ACC112 (cell line): ENCODE measurements at regions not wholly inside any gene's neighbourhood (a gene's known extent, or its start where the extent isn't known, plus 50 kb on each side); places are given as distances from the start of the nearest gene placed in this dataset.

ENCODE experiments used
- H2AFZ ChIP-seq: fragments of 200-600 bp; sonication (generic); one replicate; pipeline ENCODE4 v1.6.0; 2017; ENCODE audit warnings: antibody characterized with exemption, low read length; ENCODE audit not compliant: unreplicated experiment
- H3K27ac ChIP-seq: fragments of 200-600 bp; sonication (generic); 2 replicates; pipeline ENCODE4 v1.5.1; 2014; ENCODE audit warnings: low read depth, mild to moderate bottlenecking, antibody characterized with exemption, low read length, moderate library complexity
- H3K27me3 ChIP-seq: fragments of 200-600 bp; sonication (generic); 2 replicates; pipeline ENCODE4 v1.6.1; 2014; ENCODE audit warnings: mild to moderate bottlenecking, antibody characterized with exemption, low read length, moderate library complexity, mixed read lengths; ENCODE audit not compliant: insufficient read depth
- H3K36me3 ChIP-seq: fragments of 200-600 bp; sonication (generic); 2 replicates; pipeline ENCODE4 v1.6.1; 2016; ENCODE audit warnings: mild to moderate bottlenecking, antibody characterized with exemption, low read length, moderate library complexity, mixed read lengths; ENCODE audit not compliant: insufficient read depth
- H3K4me1 ChIP-seq: fragments of 200-600 bp; sonication (generic); one replicate; pipeline ENCODE4 v1.6.1; 2016; ENCODE audit warnings: low read length, mixed read lengths; ENCODE audit not compliant: insufficient read depth, unreplicated experiment, control insufficient read depth
- H3K4me3 ChIP-seq: fragments of 200-600 bp; sonication (generic); 2 replicates; pipeline ENCODE4 v1.5.1; 2014; ENCODE audit warnings: mild to moderate bottlenecking, low read depth, low read length
- H3K79me2 ChIP-seq: fragments of 200-600 bp; sonication (generic); one replicate; pipeline ENCODE4 v1.6.0; 2016; ENCODE audit warnings: low read length; ENCODE audit not compliant: control insufficient read depth, unreplicated experiment, insufficient read depth

GRCh38 chr4:99714179-99714578 is 56.6 kb upstream of the C4orf54 start:
- H3K27ac ChIP-seq = no peak overlapping the region
- no peak overlapping the region for H3K4me3 ChIP-seq
- H3K27me3 ChIP-seq = peaks cover 66% of the 10 kb centered on the region
- H3K79me2 ChIP-seq = no peaks in the 10 kb centered on the region
- H3K36me3 ChIP-seq = no peaks in the 10 kb centered on the region
- no peaks in the 10 kb centered on the region for H3K4me1 ChIP-seq
- no peak overlapping the region for H2AFZ ChIP-seq

- Histone ChIP-seq H3K4me1 (no peaks in the 10 kb centered on the region), H3K36me3 (no peaks in the 10 kb centered on the region), H2AFZ (no peak overlapping the region), H3K79me2 (no peaks in the 10 kb centered on the region), H3K27ac (no peak overlapping the region), H3K27me3 (peaks cover 70% of the 10 kb centered on the region), H3K4me3 (no peak overlapping the region)
Measured at GRCh38 chr4:99712530-99712929, 54.9 kb upstream of the C4orf54 start.

- Histone ChIP-seq H3K27ac (no peak overlapping the region), H3K79me2 (no peaks in the 10 kb centered on the region), H2AFZ (no peak overlapping the region), H3K36me3 (no peaks in the 10 kb centered on the region), H3K4me3 (no peak overlapping the region), H3K27me3 (peaks cover 69% of the 10 kb centered on the region), H3K4me1 (no peaks in the 10 kb centered on the region)
Measured at GRCh38 chr4:99712099-99712498, 54.5 kb upstream of the C4orf54 start.

GRCh38 chr4:99711657-99712056 is 54.0 kb upstream of the C4orf54 start:
- H3K36me3 ChIP-seq = no peaks in the 10 kb centered on the region
- peaks cover 65% of the 10 kb centered on the region for H3K27me3 ChIP-seq
- H2AFZ ChIP-seq = no peak overlapping the region
- H3K4me1 ChIP-seq = no peaks in the 10 kb centered on the region
- H3K27ac ChIP-seq = no peak overlapping the region
- H3K4me3 ChIP-seq = no peak overlapping the region
- H3K79me2 ChIP-seq = no peaks in the 10 kb centered on the region

GRCh38 chr4:99710681-99711345 is 53.2 kb upstream of the C4orf54 start:
- Histone ChIP-seq H3K4me1 (no peaks in the 10 kb centered on the region), H3K27ac (no peak overlapping the region), H2AFZ (no peak overlapping the region), H3K36me3 (no peaks in the 10 kb centered on the region), H3K79me2 (no peaks in the 10 kb centered on the region), H3K4me3 (no peak overlapping the region), H3K27me3 (peaks cover 60% of the 10 kb centered on the region)

- no peak overlapping the region for H3K4me3 ChIP-seq
- H3K27me3 ChIP-seq = peaks cover 58% of the 10 kb centered on the region
- H3K79me2 ChIP-seq = no peaks in the 10 kb centered on the region
- no peak overlapping the region for H2AFZ ChIP-seq
- H3K4me1 ChIP-seq = no peaks in the 10 kb centered on the region
- no peaks in the 10 kb centered on the region for H3K36me3 ChIP-seq
- H3K27ac ChIP-seq = no peak overlapping the region
Measured at GRCh38 chr4:99710020-99710419, 52.4 kb upstream of the C4orf54 start.

- Histone ChIP-seq H3K27me3 (peaks cover 43% of the 10 kb centered on the region), H3K4me3 (no peak overlapping the region), H3K4me1 (no peaks in the 10 kb centered on the region), H3K79me2 (no peaks in the 10 kb centered on the region), H2AFZ (no peak overlapping the region), H3K27ac (no peak overlapping the region), H3K36me3 (no peaks in the 10 kb centered on the region)
Measured at GRCh38 chr4:99708551-99708950, 50.9 kb upstream of the C4orf54 start.
